NCI-H1930 (cell line): ENCODE measurements at regions not wholly inside any gene's neighbourhood (a gene's known extent, or its start where the extent isn't known, plus 50 kb on each side); places are given as distances from the start of the nearest gene placed in this dataset.
"Not testable (repeated sequence)": the region's sequence is repeated elsewhere in the genome, so short reads cannot be mapped to it uniquely, and the experiment has no call there.

ENCODE experiments used
- DNase-seq, 2 experiments: peaks; one replicate each; lab custom pipeline; 2025; lab: John Stamatoyannopoulos, UW

DNA sequence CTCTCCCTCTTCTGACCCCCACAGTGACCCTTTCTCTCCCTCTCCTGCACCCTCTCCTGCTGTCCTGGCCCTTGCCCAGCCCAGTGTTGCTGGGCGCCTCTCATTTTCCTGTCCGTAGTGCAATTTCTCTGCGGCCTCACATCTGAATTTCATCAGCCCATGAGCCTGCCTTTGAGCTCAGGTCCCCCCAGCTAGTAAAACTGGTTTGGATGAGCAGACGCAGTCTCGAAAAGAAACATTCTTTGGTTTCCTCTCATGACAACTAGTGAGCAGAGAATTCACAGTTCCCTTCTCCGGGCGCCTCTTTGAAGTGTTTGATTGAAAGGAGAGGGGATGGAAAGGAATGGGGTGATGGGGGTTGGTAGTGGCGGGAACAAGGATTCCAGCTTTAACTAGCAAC is 126.0 kb upstream of the CADM1 start:
- DNase-seq: no peak

DNA sequence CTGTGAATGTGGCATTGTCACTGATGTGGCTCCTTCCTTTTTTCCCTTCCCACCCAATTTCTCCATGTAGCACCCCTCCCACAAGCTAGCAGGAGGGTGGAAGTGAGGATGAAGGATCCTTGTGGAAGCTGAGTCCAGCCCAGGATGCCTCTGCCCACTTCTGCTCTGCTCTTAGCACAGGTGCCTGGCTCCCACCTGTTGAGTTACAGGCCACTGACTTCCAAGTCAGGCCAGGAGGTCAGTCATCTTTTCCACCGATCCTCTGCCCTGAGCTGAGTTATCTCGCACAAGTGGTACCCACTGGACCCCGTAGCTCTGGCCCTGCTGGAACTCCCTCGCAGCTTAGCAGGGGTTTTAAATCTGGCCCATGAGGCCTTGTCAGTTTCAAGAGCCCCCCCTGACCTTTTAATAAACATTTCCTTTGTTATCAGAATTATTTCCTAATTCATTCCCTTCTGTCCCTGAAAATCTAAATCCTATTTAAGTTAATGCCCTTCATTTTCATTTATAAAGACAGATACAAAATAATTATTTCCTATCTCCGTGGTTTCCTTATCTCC is 125.3 kb upstream of the CADM1 start:
- no peak for DNase-seq

- no peak for DNase-seq
Measured at GRCh38 chr11:115627666-115628460, 123.6 kb upstream of the CADM1 start.

- DNase-seq: no peak
Measured at GRCh38 chr11:115627071-115627470, 122.9 kb upstream of the CADM1 start.

- DNase-seq: no peak
Measured at GRCh38 chr11:115626414-115626813, 122.2 kb upstream of the CADM1 start.

GRCh38 chr11:115625502-115625901 is 121.3 kb upstream of the CADM1 start:
- no peak for DNase-seq

DNA sequence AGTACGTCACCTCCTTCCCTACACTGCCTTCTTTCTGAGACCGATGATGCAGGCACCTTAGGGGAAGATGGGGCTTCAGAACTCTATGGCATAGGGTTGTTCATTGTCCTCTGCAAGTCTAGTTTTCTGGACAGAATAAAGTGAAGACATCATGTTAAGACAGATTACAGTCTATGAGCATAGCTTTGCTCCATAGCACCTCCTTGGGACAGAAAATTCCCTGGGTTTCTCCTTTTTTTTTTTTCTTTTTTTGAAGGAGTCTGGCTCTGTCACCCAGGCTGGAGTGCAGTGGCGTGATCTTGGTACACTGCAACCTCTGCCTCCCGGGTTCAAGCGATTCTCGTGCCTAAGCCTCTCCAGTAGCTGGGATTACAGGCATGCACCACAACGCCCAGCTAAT is 119.8 kb upstream of the CADM1 start:
- DNase-seq: no peak

GRCh38 chr11:115623021-115623451 is 118.8 kb upstream of the CADM1 start:
- DNase-seq: no peak

DNA sequence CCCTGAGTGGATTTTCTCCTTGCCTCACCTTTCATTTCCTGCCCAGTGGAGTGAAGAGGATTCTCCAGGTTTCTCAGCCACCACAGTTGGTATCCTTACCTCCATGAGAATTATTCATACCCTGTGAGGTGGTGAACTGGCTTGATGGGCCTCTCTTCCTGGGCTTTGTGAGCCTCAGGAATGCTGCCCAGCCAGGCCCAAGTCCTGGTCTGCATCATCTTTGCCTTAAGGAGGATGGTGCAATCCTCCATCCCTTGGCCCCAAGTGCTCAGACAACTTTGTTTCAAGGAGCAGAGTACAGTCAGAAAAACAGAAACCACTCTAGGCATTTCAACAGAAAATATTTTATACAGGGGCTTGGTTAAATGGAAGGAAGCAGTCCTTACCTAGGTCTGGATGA is 114.2 kb upstream of the CADM1 start:
- no peak for DNase-seq

- DNase-seq: no peak
Measured at GRCh38 chr11:115617767-115618166, 113.6 kb upstream of the CADM1 start.

- no peak for DNase-seq
Measured at GRCh38 chr11:115616971-115617370, 112.8 kb upstream of the CADM1 start.

GRCh38 chr11:115613986-115614632 is 109.9 kb upstream of the CADM1 start:
- DNase-seq: no peak

DNA sequence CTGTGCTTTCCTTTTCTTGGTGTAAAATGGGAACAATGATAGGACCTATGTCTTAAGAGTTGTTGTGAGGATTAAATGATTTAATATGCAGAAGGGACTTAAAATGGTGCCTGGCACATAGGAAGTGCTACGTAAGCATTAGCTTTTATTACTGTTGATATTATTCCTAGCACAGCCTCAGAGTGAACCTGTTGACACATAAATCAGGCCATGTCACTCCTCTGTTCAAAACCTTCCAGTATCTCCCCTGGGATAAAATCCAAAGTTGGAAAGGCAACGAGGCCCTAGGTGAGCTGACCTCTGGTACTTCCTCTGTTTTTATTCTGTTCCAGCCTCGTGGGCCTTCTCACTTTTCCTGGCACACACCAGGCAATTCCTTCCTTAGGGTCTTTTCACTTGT is 108.8 kb upstream of the CADM1 start:
- DNase-seq: no peak

DNA sequence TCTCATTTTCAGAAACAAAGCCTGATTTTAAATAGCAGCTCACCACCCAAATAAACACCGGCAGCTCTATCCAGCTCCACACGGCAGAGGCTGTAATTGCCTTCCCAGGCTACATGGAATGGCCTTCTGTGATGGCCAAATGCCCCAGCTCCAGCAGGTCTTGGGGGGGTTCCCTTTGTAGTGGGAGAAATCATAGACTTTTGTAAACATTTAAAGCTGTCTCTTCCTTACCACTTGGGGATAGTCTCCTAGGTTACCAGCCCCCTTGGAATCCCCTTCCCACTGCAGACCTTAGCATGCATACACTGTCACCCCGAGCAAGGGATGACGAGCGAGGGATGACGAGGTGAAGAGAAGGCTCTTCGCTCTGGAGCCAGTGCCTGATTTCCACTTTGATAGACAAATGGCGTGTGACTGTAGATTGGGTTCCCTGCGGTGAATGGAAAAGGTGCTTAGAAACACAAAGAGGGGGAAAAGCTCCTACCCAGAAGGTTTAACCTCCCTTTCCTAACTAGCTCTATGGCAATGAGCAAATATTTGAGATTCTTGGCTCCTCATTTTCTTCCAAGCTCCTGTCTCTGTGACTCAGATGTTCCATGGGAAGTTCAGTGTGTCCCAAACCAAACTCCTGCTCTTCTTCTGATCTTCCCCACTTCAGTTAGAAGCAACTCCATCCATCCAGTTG is 108.0 kb upstream of the CADM1 start:
- DNase-seq: no peak

GRCh38 chr11:115611343-115611742 is 107.1 kb upstream of the CADM1 start:
- DNase-seq: no peak

DNA sequence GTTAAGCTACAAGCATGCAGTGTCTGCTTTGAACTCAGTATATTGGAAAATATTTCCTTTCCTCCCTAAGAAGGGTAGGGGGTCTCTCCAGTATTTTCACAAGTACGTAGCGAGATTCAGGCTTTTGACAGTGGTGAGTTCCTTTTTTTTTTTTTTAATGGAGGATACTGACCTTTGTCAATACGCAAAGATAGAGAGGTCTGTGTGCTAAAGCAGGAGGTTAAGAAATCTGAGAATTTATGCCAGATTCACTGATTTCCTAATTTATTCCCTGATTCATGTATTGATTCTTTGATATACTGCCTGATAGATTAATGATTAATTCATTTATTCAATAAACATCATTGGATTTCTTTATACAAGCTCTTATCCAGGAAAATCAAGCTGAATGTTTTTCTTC is 106.7 kb upstream of the CADM1 start:
- DNase-seq: no peak

DNA sequence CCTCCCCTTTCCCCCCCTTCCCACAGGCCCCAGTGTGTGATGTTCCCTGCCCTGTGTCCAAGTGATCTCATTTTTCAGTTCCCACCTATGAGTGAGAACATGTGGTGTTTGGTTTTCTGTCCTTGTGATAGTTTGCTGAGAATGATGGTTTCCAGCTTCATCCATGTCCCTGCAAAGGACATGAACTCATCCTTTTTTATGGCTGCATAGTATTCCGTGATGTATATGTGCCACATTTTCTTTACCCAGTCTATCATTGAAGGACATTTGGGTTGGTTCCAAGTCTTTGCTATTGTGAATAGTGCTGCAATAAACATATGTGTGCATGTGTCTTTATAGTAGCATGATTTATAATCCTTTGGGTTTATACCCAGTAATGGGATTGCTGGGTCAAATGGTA is 106.0 kb upstream of the CADM1 start:
- DNase-seq: not testable (repeated sequence)

DNA sequence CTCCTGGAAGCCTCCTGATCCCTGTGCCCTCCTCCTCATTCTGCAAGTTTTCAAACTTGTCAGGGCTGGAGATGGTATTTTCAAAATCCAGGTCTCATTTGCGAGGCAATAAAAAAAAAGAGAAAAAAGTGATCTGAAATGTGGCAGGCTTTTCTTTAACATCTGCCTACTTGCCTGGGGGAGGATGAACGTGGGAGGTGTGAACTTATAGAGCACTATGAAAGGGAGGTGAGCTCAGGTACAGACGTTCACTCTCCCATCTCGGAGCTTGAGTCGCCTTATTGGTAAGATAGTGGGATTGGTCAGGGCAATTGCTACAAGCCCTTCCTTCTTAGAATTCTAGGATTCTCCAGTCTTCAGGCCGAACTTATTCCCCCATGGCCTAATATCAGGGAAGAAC is 104.8 kb upstream of the CADM1 start:
- no peak for DNase-seq

DNA sequence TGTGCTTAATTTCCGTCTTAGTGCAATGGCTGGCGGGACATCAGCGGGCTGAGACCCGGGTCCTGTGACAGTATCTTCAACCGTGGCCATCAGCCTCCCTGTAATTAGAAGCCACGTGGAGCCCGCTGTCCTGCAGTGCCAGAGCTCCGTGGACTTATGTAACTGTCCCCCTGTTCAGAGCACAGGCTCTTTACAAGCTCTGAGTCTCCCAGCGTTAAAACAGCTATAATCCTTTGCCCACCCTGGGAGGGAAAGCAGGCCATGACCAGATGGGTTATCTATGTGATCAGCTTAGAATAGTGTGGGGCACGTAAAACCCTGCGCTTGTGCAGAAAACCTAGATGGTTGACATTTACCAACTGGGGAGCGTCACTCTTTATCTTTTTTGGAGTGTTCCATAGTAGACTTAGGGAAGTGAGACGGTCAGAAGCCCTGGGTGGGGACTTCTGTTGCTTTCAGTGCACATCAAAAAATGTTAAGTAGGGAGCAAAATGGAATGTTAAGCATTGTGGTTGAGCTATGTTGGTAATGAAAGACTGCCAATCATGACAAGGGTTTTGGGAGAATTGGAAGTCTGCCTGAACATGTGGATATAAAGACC is 103.5 kb upstream of the CADM1 start:
- DNase-seq: no peak

DNA sequence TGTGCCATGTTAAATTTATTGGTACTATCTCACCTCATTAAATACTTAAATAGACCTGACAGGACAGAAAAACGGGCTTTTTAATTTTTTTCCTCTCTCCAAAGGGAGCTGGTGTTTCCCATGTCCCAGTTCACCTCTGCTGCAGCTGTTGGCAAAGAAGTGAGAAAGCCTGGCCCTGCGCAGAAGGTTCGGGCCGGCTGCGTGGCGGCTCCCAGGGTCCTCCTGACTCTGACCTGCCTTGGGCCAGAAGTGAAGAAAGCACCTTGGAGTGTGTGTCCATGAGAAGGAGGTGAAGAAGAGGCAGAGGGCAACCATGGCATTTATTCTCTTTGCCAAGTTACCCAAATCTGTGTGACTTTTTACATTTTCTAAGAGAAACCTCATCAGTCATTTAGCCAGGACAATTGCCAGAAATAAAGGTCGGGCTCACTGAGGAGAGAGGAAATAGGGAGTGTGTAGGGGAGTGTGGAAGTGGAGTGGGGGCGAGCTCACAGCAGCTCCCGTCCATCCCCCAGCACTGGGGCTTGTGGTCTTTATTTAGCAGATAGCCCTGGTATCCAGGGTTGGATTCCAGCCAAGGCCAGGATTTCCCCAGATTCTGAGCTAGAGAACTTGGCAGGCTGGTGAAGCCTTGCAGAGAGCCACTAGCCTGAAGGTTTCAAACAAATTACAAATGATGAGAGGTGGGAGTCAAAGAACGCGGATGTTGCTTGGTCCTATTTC is 102.4 kb upstream of the CADM1 start:
- DNase-seq: no peak

- DNase-seq: no peak
Measured at GRCh38 chr11:115605871-115606497, 101.8 kb upstream of the CADM1 start.
